Fibroblast of skin of left quadriceps (primary cell): ENCODE measurements at regions not wholly inside any gene's neighbourhood (a gene's known extent, or its start where the extent isn't known, plus 50 kb on each side); places are given as distances from the start of the nearest gene placed in this dataset.
"Not testable (repeated sequence)": the region's sequence is repeated elsewhere in the genome, so short reads cannot be mapped to it uniquely, and the experiment has no call there.

ENCODE experiments used
- DNase-seq, 2 experiments: peaks; one replicate each; pipeline ENCODE4 v3.0.0-alpha.2; 2013; ENCODE audit warnings: low read depth in 2 of 2

DNA sequence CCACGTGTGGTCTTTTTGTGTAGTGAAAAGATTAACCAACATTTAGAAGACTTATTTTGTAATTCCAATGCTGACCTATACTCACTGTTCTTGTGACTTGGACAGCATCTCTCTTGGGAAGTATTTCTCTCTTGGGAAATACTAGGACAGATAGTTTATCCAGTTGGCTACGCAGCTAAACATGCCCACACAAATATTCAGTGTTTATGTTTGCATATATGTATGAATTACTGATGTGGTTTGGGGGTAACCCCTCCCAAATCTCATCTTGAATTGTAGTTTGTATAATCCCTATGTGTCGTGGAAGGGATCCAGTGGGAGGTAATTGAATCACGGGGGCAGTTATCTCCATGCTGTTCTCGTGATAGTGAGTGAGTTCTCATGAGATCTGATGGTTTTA lies 2062.3 kb upstream of the CELF4 start:
- DNase-seq = no peak

DNA sequence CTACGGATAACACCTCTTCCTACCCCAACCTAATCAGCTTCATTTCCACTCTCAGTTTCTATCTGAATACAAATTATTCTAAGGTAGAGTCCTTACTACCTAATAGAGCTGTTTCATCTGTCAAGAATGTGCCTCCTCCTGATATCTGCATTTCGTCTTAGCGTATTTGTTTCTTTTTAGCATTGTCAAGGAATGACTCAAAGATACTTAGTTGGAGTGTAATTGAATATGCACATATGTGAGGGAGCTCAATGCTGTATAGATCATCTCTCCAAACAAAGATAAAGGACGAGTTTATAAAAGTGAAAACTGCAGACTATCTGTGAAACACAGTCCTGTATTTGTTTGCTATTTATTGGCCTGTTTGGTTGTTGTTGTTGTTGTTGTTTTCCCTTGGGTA lies 2059.4 kb upstream of the CELF4 start:
- peak in 1 of 2 experiments; percentile 28 for DNase-seq

DNA sequence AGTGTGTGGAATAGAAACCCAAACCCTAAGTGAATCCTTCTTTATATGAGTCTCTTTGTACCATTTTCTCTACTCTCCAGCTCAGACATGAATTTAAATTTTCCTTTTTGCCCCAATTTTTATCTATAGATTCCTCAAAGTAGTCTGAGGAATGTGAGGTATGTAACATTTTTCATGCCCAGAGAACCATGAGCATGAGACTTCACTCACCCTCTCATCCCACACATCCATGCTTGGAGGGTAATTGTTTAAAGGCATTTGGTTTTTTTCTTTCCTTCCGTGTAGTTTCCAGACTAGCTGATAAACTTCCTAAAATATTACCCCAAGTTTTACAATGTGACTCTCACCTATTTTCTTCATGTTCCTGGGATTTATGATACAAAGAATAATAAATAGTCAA lies 2056.8 kb upstream of the CELF4 start:
- DNase-seq = no peak

DNA sequence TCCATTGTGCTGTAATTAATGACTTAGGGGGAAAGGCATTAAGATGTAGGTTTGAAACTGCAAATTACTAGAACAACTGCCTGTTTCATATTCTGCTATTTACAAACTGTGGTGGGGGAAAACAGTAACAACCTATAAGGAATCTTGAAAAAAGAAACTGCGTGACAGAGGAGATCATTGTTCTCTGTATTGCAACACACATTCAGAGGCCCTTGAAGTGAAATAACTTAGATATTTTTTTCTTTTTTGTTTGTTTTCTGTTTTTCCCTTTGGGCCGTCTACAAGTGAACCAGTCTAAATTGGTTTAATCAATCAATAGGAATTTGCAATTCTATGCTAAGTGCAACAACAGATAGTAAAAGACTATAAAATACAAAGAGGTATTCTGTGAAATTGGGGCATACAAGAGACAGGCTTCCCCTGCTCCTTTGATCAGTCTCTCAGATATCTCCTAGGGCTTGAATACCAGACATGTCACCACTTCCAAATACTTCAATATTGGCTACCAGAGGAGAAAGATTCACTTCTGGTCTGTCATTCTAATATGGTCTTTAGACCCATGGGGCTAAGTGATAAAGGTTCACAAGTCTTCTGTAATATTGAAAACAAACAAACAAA lies 2055.1 kb upstream of the CELF4 start:
- no peak for DNase-seq

DNA sequence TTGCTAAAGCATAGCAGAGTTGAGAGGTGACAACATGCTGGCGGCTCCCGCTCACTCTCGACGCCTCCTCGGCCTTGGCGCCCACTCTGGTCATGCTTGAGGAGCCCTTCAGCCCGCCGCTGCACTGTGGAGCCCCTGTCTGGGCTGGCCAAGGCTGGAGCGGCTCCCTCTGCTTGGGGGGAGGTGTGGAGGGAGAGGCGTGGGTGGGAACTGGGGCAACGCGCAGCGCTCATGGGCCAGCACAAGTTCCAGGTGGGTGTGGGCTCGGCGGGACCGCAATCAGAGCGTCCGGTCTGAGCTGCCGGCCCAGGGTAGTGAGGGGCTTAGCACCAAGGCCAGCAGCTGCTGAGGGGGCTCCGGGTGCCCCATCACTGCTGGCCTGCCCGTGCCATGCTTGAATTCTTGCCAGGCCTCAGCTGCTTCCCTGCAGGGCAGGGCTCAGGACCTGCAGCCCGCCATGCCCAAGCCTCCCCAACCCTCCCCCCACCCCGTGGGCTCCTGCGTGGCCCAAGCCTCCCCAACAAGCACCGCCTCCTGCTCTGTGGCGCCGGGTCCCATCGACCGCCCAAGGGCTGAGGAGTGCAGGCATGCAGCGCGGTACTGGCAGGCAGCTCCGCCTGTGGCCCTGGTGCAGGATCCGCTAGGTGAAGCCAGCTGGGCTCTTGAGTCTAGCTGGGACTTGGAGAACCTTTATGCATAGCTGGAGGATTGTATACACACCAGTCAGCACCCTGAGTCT lies 2052.8 kb upstream of the CELF4 start:
- no peak for DNase-seq

DNA sequence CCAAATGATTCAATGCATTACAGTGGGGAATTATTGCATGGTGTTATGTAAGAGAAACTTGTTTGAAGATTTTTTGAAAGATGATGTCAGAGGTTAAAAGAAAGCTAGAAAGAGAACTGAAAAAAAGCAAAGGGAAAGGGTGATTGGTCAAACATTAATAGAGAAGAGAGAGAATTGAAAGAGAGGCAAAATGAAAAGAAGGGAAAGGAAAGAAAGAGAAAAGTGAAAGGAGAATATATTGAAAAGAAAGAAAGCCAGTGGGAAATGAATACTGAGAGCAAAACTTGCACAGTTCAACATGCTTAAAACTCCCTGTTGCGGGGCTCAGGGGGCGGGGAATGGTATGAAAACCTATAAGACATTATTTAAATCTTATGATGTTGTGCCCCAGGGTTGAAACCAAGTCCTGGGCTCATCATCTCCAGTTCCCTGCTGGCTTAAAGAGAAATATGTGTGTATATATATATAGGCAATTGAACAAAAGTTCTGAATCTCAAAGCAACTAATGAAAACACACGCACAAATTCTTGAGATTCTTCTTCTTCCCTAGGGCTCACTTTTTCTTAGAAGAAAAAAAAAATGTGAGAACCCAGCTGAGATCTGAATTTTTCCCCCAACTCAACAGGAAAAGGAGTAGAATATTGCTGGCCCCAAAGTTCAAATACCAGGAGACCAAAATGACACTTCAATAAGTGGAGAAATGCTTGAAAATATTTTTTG lies 2045.9 kb upstream of the CELF4 start:
- peak in 1 of 2 experiments; percentile 15 for DNase-seq

DNA sequence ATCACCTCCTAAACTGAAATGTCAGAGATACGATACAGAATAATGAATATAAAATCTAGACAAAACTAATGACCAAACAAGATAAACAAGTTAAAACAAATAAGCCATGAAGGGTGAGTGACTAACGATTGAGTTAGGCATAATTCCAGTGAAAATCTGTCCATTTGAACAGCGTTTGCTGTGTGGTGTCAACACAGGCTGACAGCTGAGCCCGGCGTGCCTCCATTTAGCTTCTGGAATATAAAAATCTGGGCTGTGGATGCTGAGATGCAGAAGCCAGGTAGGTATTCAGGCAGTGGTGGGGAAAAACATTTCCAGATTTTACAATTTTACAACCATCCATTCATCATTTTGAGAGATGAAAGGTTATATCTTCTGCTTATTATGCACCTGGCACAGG lies 2041.4 kb upstream of the CELF4 start:
- DNase-seq = no peak

DNA sequence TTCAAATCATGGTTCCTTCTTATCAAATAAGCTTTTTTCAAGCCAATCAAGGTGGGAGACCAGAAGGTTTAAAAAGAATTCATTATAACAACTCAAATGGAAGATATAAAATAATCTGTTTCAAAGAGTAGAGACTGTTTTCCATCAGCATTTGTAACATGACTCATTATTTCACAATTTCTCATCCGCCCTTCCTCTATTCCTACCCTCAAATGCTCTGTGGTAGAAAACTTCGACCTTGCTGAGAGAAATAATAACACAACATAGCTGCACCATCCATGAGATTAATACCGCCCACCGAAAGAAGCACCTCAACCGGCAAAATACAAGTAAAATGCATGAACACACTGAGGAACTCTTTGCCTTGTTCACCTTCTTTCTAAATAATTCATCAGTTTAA lies 2039.2 kb upstream of the CELF4 start:
- DNase-seq = no peak

DNA sequence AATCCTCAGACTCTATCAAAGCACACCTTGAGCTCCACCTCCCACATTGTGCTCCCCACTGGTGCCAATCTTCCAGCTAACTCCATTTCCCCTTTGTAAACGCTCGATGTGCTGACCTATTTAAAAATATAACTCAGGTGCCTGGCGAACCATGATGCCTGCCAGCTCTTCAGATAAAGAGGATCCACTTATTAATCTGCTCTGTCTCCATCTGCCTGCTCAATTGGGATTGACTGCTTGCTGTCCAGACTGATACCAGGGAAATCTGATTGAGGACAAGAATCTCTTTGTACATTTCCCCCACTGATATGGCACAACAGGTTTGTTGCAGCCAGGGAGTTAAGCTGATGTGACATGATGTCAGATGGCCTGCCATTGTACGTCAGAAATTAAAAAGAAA lies 2036.5 kb upstream of the CELF4 start:
- DNase-seq = no peak

DNA sequence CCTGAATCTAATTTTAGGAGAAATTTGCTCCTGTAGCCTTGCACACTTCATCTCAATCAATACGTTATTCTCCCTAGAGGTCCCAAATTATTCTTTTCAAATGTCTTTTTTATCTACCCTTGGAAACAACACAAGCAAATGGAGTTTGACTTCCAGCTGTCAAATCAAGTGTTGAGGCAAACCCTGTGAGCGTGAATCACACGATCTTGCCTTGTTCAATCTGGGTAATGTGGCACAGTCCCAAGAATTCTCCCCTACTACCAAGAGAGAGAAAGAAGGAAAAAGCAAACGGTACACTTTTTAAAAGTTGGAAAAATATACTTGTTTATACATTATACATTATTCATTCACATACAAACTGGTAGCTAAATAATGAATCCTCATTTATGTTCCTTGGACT lies 2035.3 kb upstream of the CELF4 start:
- no peak for DNase-seq

DNA sequence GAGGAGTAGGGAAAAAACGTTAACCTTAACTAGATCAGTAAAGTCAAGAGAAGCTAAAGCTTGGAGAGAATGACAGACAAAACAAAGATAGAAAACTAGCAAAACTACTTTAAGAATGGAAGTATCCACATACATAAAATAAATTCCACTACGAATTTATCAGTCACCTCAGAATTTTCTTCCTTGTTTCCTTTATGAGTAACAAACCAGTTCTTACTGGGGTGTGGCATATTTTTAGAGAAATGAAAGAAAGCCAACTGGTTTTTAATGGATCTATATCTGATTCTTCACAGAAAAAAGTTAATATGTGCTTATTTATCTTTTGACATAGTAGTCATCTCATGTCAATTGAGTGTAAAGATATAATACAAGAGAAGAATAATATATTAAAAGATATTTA lies 2033.7 kb upstream of the CELF4 start:
- DNase-seq = no peak

DNA sequence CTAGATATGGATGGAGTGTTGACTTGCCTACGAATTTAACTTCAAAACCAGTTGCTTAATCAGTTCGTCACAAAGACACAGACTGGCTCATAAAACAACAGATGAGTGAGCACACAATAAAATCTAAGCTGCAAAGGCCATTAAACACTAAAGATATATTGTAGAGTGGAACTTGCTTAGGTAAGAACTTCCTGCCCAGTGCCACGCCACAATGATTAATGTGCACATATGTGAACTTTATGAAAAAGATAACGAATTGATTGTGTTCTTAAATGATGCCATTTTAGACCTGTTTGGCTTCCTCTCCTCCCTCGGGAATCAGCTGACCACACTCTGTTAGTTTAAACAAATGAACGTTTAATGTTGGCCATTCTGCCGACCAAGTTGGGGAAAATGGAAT lies 2031.3 kb upstream of the CELF4 start:
- DNase-seq = no peak

DNA sequence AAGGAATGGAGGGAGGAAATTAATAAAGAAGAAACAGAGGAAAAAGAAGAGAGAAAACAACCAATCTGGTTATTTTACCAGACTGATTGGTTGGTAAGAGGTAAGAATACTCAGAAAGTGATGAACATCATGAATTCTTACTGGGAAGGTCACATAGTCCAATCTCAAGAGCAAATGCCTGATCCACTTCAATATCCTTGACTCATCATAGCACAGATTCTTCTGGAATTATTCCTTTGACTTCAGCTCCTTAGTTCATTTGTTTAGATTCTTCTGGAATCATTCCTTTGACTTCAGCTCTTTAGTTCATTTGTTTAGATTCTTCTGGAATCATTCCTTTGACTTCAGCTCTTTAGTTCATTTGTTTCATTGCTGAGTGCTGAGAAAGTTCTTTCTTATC lies 2030.6 kb upstream of the CELF4 start:
- DNase-seq = no peak

DNA sequence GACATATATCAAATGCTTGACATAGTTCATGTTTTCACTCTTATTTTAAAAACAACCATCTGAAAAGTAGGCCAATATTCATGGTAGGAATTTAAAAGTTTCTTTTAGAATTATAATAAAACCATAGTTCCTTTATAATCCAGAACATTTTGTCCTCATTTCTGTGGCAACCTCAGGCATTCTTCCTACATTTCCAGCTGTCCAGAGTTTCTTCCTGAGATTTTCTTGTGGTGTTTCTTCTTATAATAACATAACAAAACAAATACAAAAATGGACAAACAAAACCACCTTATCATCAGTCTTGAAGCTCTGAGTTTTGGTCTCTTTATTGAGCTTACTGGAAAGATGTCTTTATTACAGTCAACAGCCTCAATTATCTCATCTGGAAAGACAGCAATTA lies 2028.6 kb upstream of the CELF4 start:
- DNase-seq = no peak

DNA sequence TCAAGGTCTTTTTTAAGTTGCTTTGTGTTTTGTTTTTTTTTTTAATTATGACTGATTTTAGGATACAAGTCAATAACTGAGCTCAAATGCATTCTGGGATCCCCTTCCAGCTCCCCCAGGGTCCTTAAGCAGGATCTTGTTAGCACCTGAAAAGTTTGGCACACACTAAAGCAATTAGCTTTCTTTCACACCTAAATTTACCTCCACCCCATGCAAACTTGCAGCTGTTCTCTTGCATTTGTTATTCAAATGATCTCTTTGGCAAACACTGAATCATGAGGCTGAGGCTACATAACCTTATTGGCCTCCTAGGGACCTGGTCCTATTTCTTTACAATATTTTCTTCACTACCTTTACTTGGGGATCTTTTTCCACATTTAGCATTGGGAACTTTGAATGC lies 2026.1 kb upstream of the CELF4 start:
- DNase-seq = no peak

DNA sequence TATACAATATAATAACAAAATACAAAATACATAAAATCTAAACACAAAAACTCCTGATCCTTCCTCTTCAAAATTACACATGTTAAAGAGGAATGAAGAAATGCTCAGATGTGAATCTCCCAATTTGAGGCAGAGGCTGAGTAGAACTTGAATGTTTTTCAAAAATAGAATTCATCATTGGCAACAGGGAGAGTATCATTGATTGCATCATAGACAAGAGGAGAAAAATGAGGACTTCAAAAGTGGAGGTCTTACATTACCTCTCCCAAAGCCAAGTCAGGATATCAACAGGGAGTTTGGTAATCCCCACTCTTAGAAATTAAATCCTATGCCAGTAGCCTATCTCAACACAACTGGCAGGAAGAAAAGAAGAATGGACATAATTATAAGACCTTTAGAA lies 2023.9 kb upstream of the CELF4 start:
- DNase-seq = no peak

DNA sequence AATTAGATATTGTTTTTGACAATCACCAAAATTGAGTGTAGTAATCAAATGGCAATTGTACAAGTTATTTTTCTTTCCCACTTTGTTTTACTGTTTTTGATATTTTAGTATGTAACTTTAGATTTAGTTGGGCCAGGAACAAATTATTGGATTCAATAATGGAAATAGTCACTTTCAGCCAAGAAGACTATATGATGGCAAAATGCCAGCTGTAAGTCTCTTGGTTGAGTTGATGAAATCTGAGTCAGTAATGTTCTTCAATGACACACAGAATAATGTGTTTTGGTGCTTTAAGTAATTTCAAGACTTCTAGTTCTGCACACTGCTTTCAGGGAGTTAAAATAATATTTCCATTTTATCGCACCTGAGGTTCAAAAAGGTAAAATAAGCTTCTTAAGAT lies 2022.0 kb upstream of the CELF4 start:
- DNase-seq = no peak

DNA sequence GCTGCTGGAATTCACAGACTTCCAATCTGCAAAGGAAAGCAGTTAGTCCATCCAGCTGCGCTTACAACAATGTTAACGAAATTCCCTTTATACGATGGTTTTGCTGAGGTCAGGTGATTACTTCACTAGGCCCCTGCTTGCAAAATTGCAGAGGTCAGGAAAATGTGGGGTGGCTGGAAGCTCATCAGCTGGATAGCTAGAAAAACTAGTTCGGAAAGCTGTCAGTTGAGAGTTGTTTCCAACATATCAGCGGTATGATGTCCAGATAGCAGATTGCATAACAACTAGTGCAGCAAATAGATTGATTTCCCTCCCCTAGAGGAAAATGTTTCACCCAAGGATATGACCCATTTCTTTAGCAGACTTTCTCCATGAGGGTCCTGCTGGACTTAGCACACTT lies 2021.1 kb upstream of the CELF4 start:
- no peak for DNase-seq

DNA sequence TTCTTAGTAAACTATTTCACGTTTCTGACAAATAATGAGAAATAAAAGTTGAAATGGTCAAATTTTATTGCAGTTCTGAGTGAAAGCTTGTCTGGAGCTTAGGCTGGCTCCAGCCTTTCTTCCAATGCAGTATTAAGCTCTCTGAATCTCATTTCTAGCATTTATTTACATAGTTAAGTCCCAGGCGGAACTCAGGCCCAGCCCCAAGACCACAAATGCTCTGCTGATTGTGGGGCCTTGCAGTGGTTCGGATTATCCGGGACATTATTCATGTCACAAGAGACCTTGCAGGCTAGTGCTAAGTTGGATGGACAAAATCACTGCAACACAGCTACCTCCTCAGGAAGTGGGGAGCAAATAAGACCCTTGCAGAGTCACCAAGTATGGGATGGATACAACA lies 2009.3 kb upstream of the CELF4 start:
- DNase-seq = no peak

DNA sequence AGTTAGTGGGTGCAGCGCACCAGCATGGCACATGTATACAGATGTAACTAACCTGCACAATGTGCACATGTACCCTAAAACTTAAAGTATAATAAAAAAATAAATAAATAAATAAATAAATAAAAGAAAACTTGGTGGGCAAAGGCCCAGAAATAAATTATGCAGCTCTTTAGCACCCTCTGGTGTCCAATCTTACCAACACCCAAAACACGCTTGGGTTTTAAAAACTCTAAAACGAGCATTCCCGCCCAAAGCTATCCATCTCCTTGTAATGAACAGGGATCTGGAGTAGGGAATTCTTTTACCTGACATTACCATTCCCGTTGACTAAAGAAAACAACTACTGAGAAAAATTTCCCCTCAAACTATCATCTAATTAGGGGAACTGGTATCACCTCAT lies 2005.9 kb upstream of the CELF4 start:
- DNase-seq = no peak

DNA sequence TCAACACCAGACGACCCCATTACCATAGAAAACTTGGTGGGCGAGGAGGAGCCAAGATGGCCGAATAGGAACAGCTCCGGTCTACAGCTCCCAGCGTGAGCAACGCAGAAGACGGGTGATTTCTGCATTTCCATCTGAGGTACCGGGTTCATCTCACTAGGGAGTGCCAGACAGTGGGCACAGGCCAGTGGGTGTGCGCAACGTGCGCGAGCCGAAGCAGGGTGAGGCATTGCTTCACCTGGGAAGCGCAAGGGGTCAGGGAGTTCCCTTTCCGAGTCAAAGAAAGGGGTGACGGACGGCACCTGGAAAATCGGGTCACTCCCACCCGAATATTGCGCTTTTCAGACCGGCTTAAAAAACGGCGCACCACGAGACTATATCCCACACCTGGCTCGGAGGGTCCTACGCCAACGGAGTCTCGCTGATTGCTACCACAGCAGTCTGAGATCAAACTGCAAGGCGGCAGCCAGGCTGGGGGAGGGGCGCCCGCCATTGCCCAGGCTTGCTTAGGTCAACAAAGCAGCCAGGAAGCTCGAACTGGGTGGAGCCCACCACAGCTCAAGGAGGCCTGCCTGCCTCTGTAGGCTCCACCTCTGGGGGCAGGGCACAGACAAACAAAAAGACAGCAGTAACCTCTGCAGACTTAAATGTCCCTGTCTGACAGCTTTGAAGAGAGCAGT lies 2000.1 kb upstream of the CELF4 start:
- not testable (repeated sequence) for DNase-seq

DNA sequence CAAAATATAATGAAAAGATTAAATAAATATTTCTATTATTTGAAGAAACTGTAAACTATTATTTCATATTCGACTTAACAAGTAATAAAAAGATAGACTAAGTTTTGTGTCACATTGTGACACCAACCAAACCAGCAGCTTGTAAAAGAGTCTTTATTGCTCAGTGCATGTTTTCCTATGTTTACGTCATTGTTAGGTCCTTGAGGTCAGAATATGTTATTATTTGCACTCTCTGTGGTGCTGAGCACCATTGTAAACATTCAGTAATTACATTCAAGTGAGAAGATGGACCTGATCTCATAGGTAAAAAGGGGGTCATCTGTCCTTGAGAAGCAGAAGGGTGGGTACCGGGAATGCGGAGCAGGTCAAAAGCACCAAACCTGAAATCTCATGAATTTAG lies 1999.1 kb upstream of the CELF4 start:
- DNase-seq = no peak

DNA sequence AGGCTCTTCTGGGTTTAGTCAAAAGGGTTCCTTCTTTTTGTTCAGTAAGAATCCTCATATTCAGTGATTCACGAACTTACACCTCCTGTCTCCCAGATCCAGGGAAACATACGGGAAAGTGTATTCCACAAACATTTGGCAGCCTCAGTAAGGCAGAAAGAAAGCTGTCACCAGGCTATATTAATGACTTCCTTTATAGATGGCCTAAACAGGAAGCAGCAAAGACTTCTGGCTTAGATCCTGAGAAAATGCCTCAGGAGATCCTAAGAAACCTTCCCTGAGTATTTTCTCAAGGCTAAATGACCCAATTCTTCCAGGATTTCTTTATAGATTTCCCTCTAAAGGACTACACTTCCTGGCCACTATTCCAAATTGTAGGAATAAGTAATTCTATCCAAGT lies 1995.5 kb upstream of the CELF4 start:
- DNase-seq = peak; percentile 43 to 50
